ENCODE measurements at regions not wholly inside any gene's neighbourhood (a gene's known extent, or its start where the extent isn't known, plus 50 kb on each side); places are given as distances from the start of the nearest gene placed in this dataset.
A peak's percentile ranks its signal among the peaks of the same experiment; 100 is the strongest.
"Not testable (repeated sequence)": the region's sequence is repeated elsewhere in the genome, so short reads cannot be mapped to it uniquely, and the experiment has no call there.

DNA sequence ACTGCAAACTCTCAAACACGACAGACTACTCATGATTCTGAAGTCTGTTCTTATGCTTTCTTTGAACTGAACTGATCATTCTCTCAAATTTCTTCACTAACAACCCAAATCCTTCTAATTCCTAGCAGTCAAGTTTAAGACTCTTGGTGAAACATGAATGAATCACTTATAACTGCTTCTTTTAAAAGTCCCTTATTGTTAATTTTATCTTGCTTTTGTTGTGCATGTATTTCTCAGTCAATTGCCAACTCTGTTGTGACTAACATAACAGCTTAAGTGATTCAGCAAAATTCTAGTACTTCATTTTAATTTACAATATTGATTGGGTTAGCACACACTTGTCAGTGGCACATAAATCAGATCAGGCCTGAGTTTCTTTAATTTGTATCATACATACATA is 357.0 kb upstream of the FSIP2 start:
- intact Hi-C loops (cut with DNase I) = no loop called here

GRCh38 chr2:185384822-185385560 is 353.6 kb upstream of the FSIP2 start:
- no peaks in the 10 kb centered on the region for H3K4me1 ChIP-seq (ENCODE audit: control insufficient read depth, insufficient read depth, low read length)
- no peaks in the 10 kb centered on the region for H3K9me3 ChIP-seq (ENCODE audit: control insufficient read depth, low read length)
- DNase-seq (no peak), ATAC-seq (no peak)
- 86% methylated on average over 2 of the region's 2 CpGs for WGBS
- intact Hi-C loops (cut with DNase I) = no loop called here
- H3K4me3 ChIP-seq (ENCODE audit: low read length) = no peak overlapping the region
- no peaks in the 10 kb centered on the region for H3K27me3 ChIP-seq (ENCODE audit: control insufficient read depth, insufficient read depth)
- no peak overlapping the region for H3K27ac ChIP-seq (ENCODE audit: low read length)

More for the DNA sequence above, 357.0 kb upstream of the FSIP2 start:
- Histone ChIP-seq H3K4me3 (ENCODE audit: low read length) (no peak overlapping the region), H3K4me1 (ENCODE audit: control insufficient read depth, insufficient read depth, low read length) (no peaks in the 10 kb centered on the region), H3K27me3 (ENCODE audit: control insufficient read depth, insufficient read depth) (no peaks in the 10 kb centered on the region), H3K9me3 (ENCODE audit: control insufficient read depth, low read length) (no peaks in the 10 kb centered on the region), H3K27ac (ENCODE audit: low read length) (no peak overlapping the region)
- no peak for ATAC-seq
- DNase-seq = no peak
- 75% methylated on average over 1 of the region's 1 CpG for WGBS

DNA sequence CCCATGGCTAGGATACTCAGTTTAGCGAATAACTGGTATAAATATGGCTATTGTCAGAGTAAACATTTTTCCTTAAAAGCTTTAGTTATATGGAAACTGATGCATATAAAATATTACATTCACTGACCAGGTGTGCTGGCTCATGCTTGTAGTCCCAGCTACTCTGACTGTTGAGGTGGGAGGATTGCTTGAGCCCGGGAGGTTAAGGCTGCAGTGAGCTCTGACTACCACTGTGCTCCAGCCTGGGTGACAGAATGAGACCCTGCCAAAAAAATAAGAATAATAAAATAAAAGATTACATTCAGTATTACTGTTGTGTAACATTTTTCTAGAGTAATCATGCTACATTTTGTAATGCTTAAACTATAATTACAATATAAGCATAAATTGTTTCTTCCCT is 350.4 kb upstream of the FSIP2 start:
- Histone ChIP-seq H3K4me1 (ENCODE audit: control insufficient read depth, insufficient read depth, low read length) (no peaks in the 10 kb centered on the region), H3K27ac (ENCODE audit: low read length) (no peak overlapping the region), H3K4me3 (ENCODE audit: low read length) (no peak overlapping the region), H3K9me3 (ENCODE audit: control insufficient read depth, low read length) (no peaks in the 10 kb centered on the region), H3K27me3 (ENCODE audit: control insufficient read depth, insufficient read depth) (no peaks in the 10 kb centered on the region)
- WGBS = 62% methylated on average over 2 of the region's 2 CpGs
- intact Hi-C loops (cut with DNase I) = no loop called here
- DNase-seq (no peak), ATAC-seq (no peak)

- no peak for ATAC-seq
- H3K27ac ChIP-seq (ENCODE audit: low read length) = no peak overlapping the region
Observed at GRCh38 chr2:185391543-185391942, 347.1 kb upstream of the FSIP2 start.

DNA sequence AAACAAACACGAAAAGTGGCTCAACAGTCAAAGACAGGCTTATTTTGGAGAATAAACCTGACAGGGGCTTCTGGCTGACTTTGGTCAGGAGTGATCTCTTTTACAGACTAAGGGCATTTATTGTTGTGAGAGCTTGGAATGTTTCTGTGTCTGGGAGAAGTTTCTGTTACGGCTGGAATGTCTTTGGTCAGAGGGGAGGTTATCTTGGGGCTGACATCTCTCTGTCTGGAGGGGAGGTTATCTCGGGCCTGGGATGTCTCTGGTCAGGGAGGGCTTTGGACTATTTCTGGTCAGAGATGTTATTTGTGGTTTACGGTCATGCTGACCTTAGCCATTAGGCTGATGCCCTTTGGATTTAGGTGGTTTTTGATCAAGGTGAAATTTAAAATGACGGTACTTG is 345.5 kb upstream of the FSIP2 start:
- Histone ChIP-seq H3K27me3 (ENCODE audit: control insufficient read depth, insufficient read depth) (no peaks in the 10 kb centered on the region), H3K4me3 (ENCODE audit: low read length) (no peak overlapping the region), H3K9me3 (ENCODE audit: control insufficient read depth, low read length) (no peaks in the 10 kb centered on the region), H3K4me1 (ENCODE audit: control insufficient read depth, insufficient read depth, low read length) (no peaks in the 10 kb centered on the region), H3K27ac (ENCODE audit: low read length) (no peak overlapping the region)
- intact Hi-C loops (cut with DNase I) = no loop called here
- 47% methylated on average over 5 of the region's 5 CpGs for WGBS
- DNase-seq (no peak), ATAC-seq (no peak)

More at GRCh38 chr2:185391543-185391942, 347.1 kb upstream of the FSIP2 start:
- Histone ChIP-seq H3K27me3 (ENCODE audit: control insufficient read depth, insufficient read depth) (no peaks in the 10 kb centered on the region), H3K9me3 (ENCODE audit: control insufficient read depth, low read length) (no peaks in the 10 kb centered on the region), H3K4me3 (ENCODE audit: low read length) (no peak overlapping the region), H3K4me1 (ENCODE audit: control insufficient read depth, insufficient read depth, low read length) (no peaks in the 10 kb centered on the region)
- intact Hi-C loops (cut with DNase I) = no loop called here
- DNase-seq = no peak

GRCh38 chr2:185402474-185402873 is 336.1 kb upstream of the FSIP2 start:
- ATAC-seq (no peak), DNase-seq (no peak)
- no peak overlapping the region for H3K27ac ChIP-seq (ENCODE audit: low read length)
- H3K9me3 ChIP-seq (ENCODE audit: control insufficient read depth, low read length) = no peaks in the 10 kb centered on the region
- no peaks in the 10 kb centered on the region for H3K4me1 ChIP-seq (ENCODE audit: control insufficient read depth, insufficient read depth, low read length)
- 76% methylated on average over 1 of the region's 1 CpG for WGBS
- intact Hi-C loops (cut with DNase I) = no loop called here
- no peak overlapping the region for H3K4me3 ChIP-seq (ENCODE audit: low read length)
- no peaks in the 10 kb centered on the region for H3K27me3 ChIP-seq (ENCODE audit: control insufficient read depth, insufficient read depth)

DNA sequence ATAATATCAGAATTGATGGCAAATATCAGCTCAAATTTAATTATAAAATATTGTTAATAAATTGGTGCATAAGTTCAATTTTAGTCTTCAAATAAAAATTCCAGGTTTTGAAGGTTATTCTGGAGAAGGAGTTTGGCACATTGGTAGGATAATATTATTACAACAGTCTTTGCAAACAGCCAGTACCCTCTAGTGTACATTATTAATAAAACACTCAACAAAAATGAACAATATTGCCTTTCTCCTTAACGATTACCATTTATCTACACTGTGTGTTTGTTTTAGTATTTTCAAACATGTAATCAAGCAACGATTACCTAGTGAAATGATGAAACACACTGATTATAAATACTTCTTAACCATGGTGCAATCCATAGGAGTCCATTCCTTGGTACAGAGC is 334.0 kb upstream of the FSIP2 start:
- DNase-seq = no peak
- no peak for ATAC-seq
- H3K4me3 ChIP-seq (ENCODE audit: low read length) = no peak overlapping the region
- 63% methylated on average over 2 of the region's 2 CpGs for whole genome bisulfite sequencing
- intact Hi-C loops (cut with DNase I) = no loop called here
- no peaks in the 10 kb centered on the region for H3K27me3 ChIP-seq (ENCODE audit: control insufficient read depth, insufficient read depth)
- H3K4me1 ChIP-seq (ENCODE audit: control insufficient read depth, insufficient read depth, low read length) = no peaks in the 10 kb centered on the region
- H3K27ac ChIP-seq (ENCODE audit: low read length) = no peak overlapping the region
- H3K9me3 ChIP-seq (ENCODE audit: control insufficient read depth, low read length) = no peaks in the 10 kb centered on the region

DNA sequence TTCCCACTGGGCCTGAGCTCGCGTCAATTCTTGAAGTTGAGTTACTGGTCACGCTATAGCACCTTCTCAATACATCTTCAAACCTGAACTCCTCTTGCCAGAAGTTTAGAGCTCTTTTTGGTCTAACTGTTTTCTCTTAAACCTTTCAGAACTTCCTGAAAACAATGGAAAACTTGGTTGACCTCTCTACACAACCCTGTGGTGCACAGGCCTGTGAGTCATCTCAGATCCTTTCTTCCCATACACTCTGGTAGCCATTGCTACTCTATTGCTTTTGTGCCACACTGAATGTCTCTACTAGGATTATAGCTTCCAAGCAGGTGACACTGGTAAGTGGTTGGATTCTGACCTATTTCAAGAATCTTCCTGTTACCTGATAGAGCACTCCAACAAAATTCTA is 321.5 kb upstream of the FSIP2 start:
- no peaks in the 10 kb centered on the region for H3K27me3 ChIP-seq (ENCODE audit: control insufficient read depth, insufficient read depth)
- H3K4me3 ChIP-seq (ENCODE audit: low read length) = no peak overlapping the region
- WGBS = 93% methylated on average over 3 of the region's 3 CpGs
- intact Hi-C loops (cut with DNase I) = no loop called here
- H3K27ac ChIP-seq (ENCODE audit: low read length) = no peak overlapping the region
- DNase-seq = no peak
- H3K4me1 ChIP-seq (ENCODE audit: control insufficient read depth, insufficient read depth, low read length) = no peaks in the 10 kb centered on the region
- no peaks in the 10 kb centered on the region for H3K9me3 ChIP-seq (ENCODE audit: control insufficient read depth, low read length)
- ATAC-seq = no peak

GRCh38 chr2:185417688-185418087 is 320.9 kb upstream of the FSIP2 start:
- no peaks in the 10 kb centered on the region for H3K4me1 ChIP-seq (ENCODE audit: control insufficient read depth, insufficient read depth, low read length)
- intact Hi-C loops (cut with DNase I) = no loop called here

GRCh38 chr2:185424958-185425629 is 313.5 kb upstream of the FSIP2 start:
- intact Hi-C loops (cut with DNase I) = not testable (repeated sequence)

More at GRCh38 chr2:185417688-185418087, 320.9 kb upstream of the FSIP2 start:
- Histone ChIP-seq H3K9me3 (ENCODE audit: control insufficient read depth, low read length) (no peaks in the 10 kb centered on the region), H3K27me3 (ENCODE audit: control insufficient read depth, insufficient read depth) (no peaks in the 10 kb centered on the region), H3K4me3 (ENCODE audit: low read length) (no peak overlapping the region), H3K27ac (ENCODE audit: low read length) (no peak overlapping the region)
- DNase-seq (no peak), ATAC-seq (no peak)

GRCh38 chr2:185428000-185428399 is 310.6 kb upstream of the FSIP2 start:
- Histone ChIP-seq H3K4me3 (ENCODE audit: low read length) (no peak overlapping the region), H3K4me1 (ENCODE audit: control insufficient read depth, insufficient read depth, low read length) (no peaks in the 10 kb centered on the region), H3K27ac (ENCODE audit: low read length) (no peak overlapping the region), H3K9me3 (ENCODE audit: control insufficient read depth, low read length) (no peaks in the 10 kb centered on the region), H3K27me3 (ENCODE audit: control insufficient read depth, insufficient read depth) (no peaks in the 10 kb centered on the region)
- ATAC-seq (no peak), DNase-seq (no peak)
- WGBS = 73% methylated on average over 1 of the region's 1 CpG
- intact Hi-C loops (cut with DNase I) = no loop called here

More at GRCh38 chr2:185424958-185425629, 313.5 kb upstream of the FSIP2 start:
- peak in 2 of 3 donors; percentile 25 to 52 for DNase-seq
- not testable (repeated sequence) for ATAC-seq; H3K9me3 ChIP-seq (ENCODE audit: control insufficient read depth, low read length); H3K4me3 ChIP-seq (ENCODE audit: low read length); H3K27me3 ChIP-seq (ENCODE audit: control insufficient read depth, insufficient read depth); H3K27ac ChIP-seq (ENCODE audit: low read length); H3K4me1 ChIP-seq (ENCODE audit: control insufficient read depth, insufficient read depth, low read length)
- 71% methylated on average over 33 of the region's 33 CpGs for WGBS

All from right cardiac atrium (tissue), 5 donors.